ENCODE measurements at regions not wholly inside any gene's neighbourhood (a gene's known extent, or its start where the extent isn't known, plus 50 kb on each side); places are given as distances from the start of the nearest gene placed in this dataset.

- Histone ChIP-seq H3K4me2 (ENCODE audit: insufficient read depth, low read length) (no peak overlapping the region), H3K79me2 (ENCODE audit: control insufficient read depth, insufficient read depth, low read length) (no peaks in the 10 kb centered on the region), H2AFZ (ENCODE audit: low read depth, low read length) (no peak overlapping the region), H3K4me1 (ENCODE audit: control insufficient read depth, extremely low read depth, insufficient read depth, low read length) (no peaks in the 10 kb centered on the region), H3K4me3 (replicated peaks in 1 of 3; ENCODE audit: insufficient read depth in 1 of 3, low read depth in 1 of 3, low read length in 3 of 3) (no peak overlapping the region), H3K9ac (replicated peaks; ENCODE audit: extremely low read depth, insufficient read depth, low read length) (no peak overlapping the region), H3K27me3 (ENCODE audit: control insufficient read depth in 2 of 2, insufficient read depth in 2 of 2, low read length in 2 of 2) (no peaks in the 10 kb centered on the region), H3K9me3 (replicated peaks; ENCODE audit: control insufficient read depth, insufficient read depth, low read length) (no peaks in the 10 kb centered on the region), H4K20me1 (replicated peaks; ENCODE audit: control insufficient read depth, extremely low read depth, insufficient read depth, low read length) (no peaks in the 10 kb centered on the region), H3K36me3 (ENCODE audit: control insufficient read depth in 2 of 2, extremely low read depth in 1 of 2, insufficient read depth in 2 of 2, low read length in 2 of 2) (no peaks in the 10 kb centered on the region), H3K27ac (ENCODE audit: insufficient read depth, low read depth, low read length) (no peak overlapping the region), H3K9me1 (replicated peaks; ENCODE audit: control insufficient read depth, extremely low read depth, insufficient read depth, low read length) (no peaks in the 10 kb centered on the region)
- TF ChIP-seq EZH2 (IDR thresholded peaks at IDR 0.05; ENCODE audit: borderline replicate concordance, low read depth, low read length, severe bottlenecking) (no peak), CTCF (IDR thresholded peaks at IDR 0.05; ENCODE audit: extremely low read depth in 1 of 2, insufficient read depth in 1 of 2, low read depth in 1 of 2, low read length in 2 of 2) (no peak), JUN (IDR thresholded peaks at IDR 0.05; ENCODE audit: borderline replicate concordance, insufficient read depth, insufficient read length, low read depth) (no peak), GATA2 (IDR thresholded peaks at IDR 0.05; ENCODE audit: insufficient read depth, insufficient read length, low read depth, low read length) (no peak), MYC (IDR thresholded peaks at IDR 0.05; ENCODE audit: low read depth, low read length) (no peak), POLR2AphosphoS5 (IDR thresholded peaks at IDR 0.05; ENCODE audit: insufficient read depth, low read depth, low read length) (no peak), MAX (IDR thresholded peaks at IDR 0.05; ENCODE audit: insufficient read depth, insufficient read length) (no peak), FOS (IDR thresholded peaks at IDR 0.05; ENCODE audit: borderline replicate concordance, insufficient read depth, low read length) (no peak), POLR2A (IDR thresholded peaks at IDR 0.05; ENCODE audit: low read depth, low read length) (no peak)
- FAIRE-seq (no peak), DNase-seq (ENCODE audit: low read depth, low spot score) (no peak)
- POLR2A ChIA-PET: no interaction called here
- CTCF ChIA-PET: interaction anchor here (1.2 to 3.1 kb wide), 2 partner anchors 8 to 57 kb away, joined by 3 to 10 read pairs; no protein-coding TSS in a partner anchor
- intact Hi-C loops (cut with micrococcal nuclease): no loop called here
- BruUV-seq (replicated peaks): no TSS peak
- dilution Hi-C loops (cut with MboI; ENCODE audit: extremely low pct_ligation_motif_present, low sequenced_read_pairs): no loop called here
These were observed 270.7 kb upstream of the THRB start for GRCh38 chr3:24765399-24765798.

All from endothelial cell of umbilical vein (primary cell).